ENCODE measurements at regions not wholly inside any gene's neighbourhood (a gene's known extent, or its start where the extent isn't known, plus 50 kb on each side); places are given as distances from the start of the nearest gene placed in this dataset.

DNA sequence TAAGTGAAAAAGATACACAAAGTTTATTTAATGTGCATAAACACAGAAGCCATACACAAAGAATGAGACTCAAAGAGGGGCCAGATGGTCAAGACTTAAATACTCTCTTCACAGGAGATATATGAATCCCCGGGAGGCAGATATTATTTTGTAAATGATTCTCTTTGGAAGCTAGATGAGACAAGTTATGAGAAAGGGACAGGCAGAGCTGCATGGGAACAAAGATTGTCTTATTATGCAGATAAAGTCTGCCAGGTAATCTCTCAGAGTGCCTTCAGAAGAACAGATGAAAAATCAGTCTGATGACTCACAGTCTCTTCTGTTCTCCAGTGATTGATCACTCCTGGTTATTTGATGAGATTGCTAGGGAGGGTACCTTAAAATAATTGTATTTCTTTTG is 89.0 kb downstream of the NAF1 start:
- Histone ChIP-seq H3K27ac (replicated peaks) (no peak overlapping the region), H3K27me3 (ENCODE audit: insufficient read depth, poor library complexity, severe bottlenecking) (no peaks in the 10 kb centered on the region), H3K4me3 (replicated peaks; ENCODE audit: insufficient read depth, low read length) (no peak overlapping the region)
- TF ChIP-seq, protein P1, sequence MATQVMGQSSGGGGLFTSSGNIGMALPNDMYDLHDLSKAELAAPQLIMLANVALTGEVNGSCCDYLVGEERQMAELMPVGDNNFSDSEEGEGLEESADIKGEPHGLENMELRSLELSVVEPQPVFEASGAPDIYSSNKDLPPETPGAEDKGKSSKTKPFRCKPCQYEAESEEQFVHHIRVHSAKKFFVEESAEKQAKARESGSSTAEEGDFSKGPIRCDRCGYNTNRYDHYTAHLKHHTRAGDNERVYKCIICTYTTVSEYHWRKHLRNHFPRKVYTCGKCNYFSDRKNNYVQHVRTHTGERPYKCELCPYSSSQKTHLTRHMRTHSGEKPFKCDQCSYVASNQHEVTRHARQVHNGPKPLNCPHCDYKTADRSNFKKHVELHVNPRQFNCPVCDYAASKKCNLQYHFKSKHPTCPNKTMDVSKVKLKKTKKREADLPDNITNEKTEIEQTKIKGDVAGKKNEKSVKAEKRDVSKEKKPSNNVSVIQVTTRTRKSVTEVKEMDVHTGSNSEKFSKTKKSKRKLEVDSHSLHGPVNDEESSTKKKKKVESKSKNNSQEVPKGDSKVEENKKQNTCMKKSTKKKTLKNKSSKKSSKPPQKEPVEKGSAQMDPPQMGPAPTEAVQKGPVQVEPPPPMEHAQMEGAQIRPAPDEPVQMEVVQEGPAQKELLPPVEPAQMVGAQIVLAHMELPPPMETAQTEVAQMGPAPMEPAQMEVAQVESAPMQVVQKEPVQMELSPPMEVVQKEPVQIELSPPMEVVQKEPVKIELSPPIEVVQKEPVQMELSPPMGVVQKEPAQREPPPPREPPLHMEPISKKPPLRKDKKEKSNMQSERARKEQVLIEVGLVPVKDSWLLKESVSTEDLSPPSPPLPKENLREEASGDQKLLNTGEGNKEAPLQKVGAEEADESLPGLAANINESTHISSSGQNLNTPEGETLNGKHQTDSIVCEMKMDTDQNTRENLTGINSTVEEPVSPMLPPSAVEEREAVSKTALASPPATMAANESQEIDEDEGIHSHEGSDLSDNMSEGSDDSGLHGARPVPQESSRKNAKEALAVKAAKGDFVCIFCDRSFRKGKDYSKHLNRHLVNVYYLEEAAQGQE (IDR thresholded peaks at IDR 0.05; ENCODE audit: insufficient replicate concordance, low read depth) = no peak
- TF ChIP-seq GABPA (IDR thresholded peaks at IDR 0.05; ENCODE audit: low read depth) = no peak
- TF ChIP-seq, protein P2, sequence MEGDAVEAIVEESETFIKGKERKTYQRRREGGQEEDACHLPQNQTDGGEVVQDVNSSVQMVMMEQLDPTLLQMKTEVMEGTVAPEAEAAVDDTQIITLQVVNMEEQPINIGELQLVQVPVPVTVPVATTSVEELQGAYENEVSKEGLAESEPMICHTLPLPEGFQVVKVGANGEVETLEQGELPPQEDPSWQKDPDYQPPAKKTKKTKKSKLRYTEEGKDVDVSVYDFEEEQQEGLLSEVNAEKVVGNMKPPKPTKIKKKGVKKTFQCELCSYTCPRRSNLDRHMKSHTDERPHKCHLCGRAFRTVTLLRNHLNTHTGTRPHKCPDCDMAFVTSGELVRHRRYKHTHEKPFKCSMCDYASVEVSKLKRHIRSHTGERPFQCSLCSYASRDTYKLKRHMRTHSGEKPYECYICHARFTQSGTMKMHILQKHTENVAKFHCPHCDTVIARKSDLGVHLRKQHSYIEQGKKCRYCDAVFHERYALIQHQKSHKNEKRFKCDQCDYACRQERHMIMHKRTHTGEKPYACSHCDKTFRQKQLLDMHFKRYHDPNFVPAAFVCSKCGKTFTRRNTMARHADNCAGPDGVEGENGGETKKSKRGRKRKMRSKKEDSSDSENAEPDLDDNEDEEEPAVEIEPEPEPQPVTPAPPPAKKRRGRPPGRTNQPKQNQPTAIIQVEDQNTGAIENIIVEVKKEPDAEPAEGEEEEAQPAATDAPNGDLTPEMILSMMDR (IDR thresholded peaks at IDR 0.05; ENCODE audit: insufficient read depth, low read length) = no peak
- TF ChIP-seq POLR2AphosphoS5 (IDR thresholded peaks at IDR 0.05; ENCODE audit: low read depth) = no peak
- no peak for TF ChIP-seq SPI1 (IDR thresholded peaks at IDR 0.05; ENCODE audit: borderline replicate concordance, low read depth)
- no peak for DNase-seq (ENCODE audit: low read depth in 1 of 2, low spot score in 1 of 2)

DNA sequence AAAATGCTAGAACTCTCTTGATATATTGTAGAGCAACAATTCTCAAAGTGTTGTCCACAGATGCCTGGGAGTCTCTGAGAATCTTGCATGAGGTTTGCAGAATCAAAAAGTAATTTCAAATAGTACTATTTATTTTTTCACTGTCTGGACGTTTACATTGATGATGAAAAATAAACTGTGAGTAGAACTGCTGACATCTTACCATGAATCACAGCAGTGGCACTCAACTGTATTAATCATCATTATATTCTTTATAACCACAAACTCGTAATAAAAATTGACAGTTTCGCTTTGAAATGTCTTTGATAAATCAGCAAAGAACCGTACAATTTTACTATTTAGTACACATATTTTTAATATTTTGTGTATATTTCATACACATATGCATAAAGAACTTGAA is 94.5 kb downstream of the NAF1 start:
- Histone ChIP-seq H3K27ac (replicated peaks) (no peak overlapping the region), H3K4me3 (replicated peaks; ENCODE audit: insufficient read depth, low read length) (no peak overlapping the region), H3K27me3 (ENCODE audit: insufficient read depth, poor library complexity, severe bottlenecking) (no peaks in the 10 kb centered on the region)
- no peak for TF ChIP-seq GABPA (IDR thresholded peaks at IDR 0.05; ENCODE audit: low read depth)
- no peak for TF ChIP-seq POLR2AphosphoS5 (IDR thresholded peaks at IDR 0.05; ENCODE audit: low read depth)
- TF ChIP-seq SPI1 (IDR thresholded peaks at IDR 0.05; ENCODE audit: borderline replicate concordance, low read depth) = no peak
- TF ChIP-seq, protein P2 (IDR thresholded peaks at IDR 0.05; ENCODE audit: insufficient read depth, low read length) = no peak
- TF ChIP-seq, protein P1 (IDR thresholded peaks at IDR 0.05; ENCODE audit: insufficient replicate concordance, low read depth) = no peak
- no peak for DNase-seq (ENCODE audit: low read depth in 1 of 2, low spot score in 1 of 2)

DNA sequence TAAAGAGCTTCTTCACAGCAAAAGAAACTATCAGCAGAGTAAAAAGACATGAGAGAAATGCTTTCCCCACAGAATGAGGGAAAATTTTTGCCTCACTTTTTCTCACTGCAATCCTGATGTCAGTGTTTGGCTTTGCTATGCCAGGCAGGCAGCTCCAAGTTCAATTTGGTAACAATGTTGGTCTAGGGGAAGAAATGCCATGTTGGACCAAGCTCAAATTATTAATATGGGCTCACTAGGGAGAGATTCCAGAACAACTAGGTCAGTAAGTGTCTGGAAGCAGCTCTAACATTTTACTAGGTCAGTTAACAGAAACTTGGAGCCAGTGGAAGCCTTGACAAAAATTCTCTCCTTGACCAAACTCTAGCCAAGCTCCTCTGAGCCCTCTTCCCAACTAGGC is 95.4 kb downstream of the NAF1 start:
- Histone ChIP-seq H3K27ac (replicated peaks) (no peak overlapping the region), H3K27me3 (ENCODE audit: insufficient read depth, poor library complexity, severe bottlenecking) (no peaks in the 10 kb centered on the region), H3K4me3 (replicated peaks; ENCODE audit: insufficient read depth, low read length) (no peak overlapping the region)
- no peak for DNase-seq (ENCODE audit: low read depth in 1 of 2, low spot score in 1 of 2)
- TF ChIP-seq GABPA (IDR thresholded peaks at IDR 0.05; ENCODE audit: low read depth) = no peak
- TF ChIP-seq, protein P1 (IDR thresholded peaks at IDR 0.05; ENCODE audit: insufficient replicate concordance, low read depth) = no peak
- TF ChIP-seq, protein P2 (IDR thresholded peaks at IDR 0.05; ENCODE audit: insufficient read depth, low read length) = no peak
- TF ChIP-seq POLR2AphosphoS5 (IDR thresholded peaks at IDR 0.05; ENCODE audit: low read depth) = no peak
- no peak for TF ChIP-seq SPI1 (IDR thresholded peaks at IDR 0.05; ENCODE audit: borderline replicate concordance, low read depth)

Data from HL-60 (cell line).